GM12872 (cell line): ENCODE measurements at regions not wholly inside any gene's neighbourhood (a gene's known extent, or its start where the extent isn't known, plus 50 kb on each side); places are given as distances from the start of the nearest gene placed in this dataset.

ENCODE experiments used
- CTCF ChIP-seq: IDR thresholded peaks from 3 replicates; pipeline ENCODE4 v1.5.1; 2011; ENCODE audit warnings: low read depth, mild to moderate bottlenecking, low read length, moderate library complexity; ENCODE audit not compliant: insufficient read depth

- TF ChIP-seq CTCF, result no peak
Observed at GRCh38 chr13:90824032-90824431, 523.5 kb upstream of the MIR17HG start.

- no peak for TF ChIP-seq CTCF
Observed at GRCh38 chr13:90826688-90827087, 520.8 kb upstream of the MIR17HG start.

GRCh38 chr13:90830782-90831181, 516.7 kb upstream of the MIR17HG start:
- TF ChIP-seq CTCF, result no peak

- no peak for TF ChIP-seq CTCF
Observed at GRCh38 chr13:90833951-90834350, 513.5 kb upstream of the MIR17HG start.

- TF ChIP-seq CTCF, result no peak
Observed at GRCh38 chr13:90834700-90835099, 512.8 kb upstream of the MIR17HG start.

- TF ChIP-seq CTCF, result no peak
Observed at GRCh38 chr13:90835826-90836225, 511.7 kb upstream of the MIR17HG start.

- TF ChIP-seq CTCF, result no peak
Observed at GRCh38 chr13:90838317-90838960, 509.0 kb upstream of the MIR17HG start.

GRCh38 chr13:90839061-90839460, 508.4 kb upstream of the MIR17HG start:
- no peak for TF ChIP-seq CTCF
